K562 (cell line): ENCODE measurements at regions not wholly inside any gene's neighbourhood (a gene's known extent, or its start where the extent isn't known, plus 50 kb on each side); places are given as distances from the start of the nearest gene placed in this dataset.

Experiments used
- BHLHE40 ChIP-seq: IDR thresholded peaks from 2 replicates; pipeline ENCODE4 v1.6.1; 2011; ENCODE audit warnings: low read length, improper control_type of control experiment
- BMI1 ChIP-seq: fragments of 150-350 bp; IDR thresholded peaks from 2 replicates; pipeline ENCODE4 v1.6.1; 2014; ENCODE audit warnings: low read length
- IFI16 ChIP-seq: fragments of 250-450 bp; sonication (Bioruptor Pico); IDR thresholded peaks from 2 replicates; pipeline ENCODE4 v2.1.2; 2022; ENCODE audit warnings: mild to moderate bottlenecking, inconsistent platforms
- NR4A1 ChIP-seq, 2 experiments: fragments of 250-450 bp in 1 of 2; fragments of 450-650 bp in 1 of 2; sonication (Bioruptor Pico) in 1 of 2; IDR thresholded peaks; 2 replicates each; pipeline versions ENCODE4 v1.4.0 to v1.6.1; 2016 to 2020; ENCODE audit warnings: mild to moderate bottlenecking in 2 of 2, missing compliant biosample characterization in 1 of 2, missing genetic modification characterization in 1 of 2, moderate library complexity in 1 of 2
- SMAD3 ChIP-seq: fragments of 450-650 bp; formaldehyde crosslinking; conservative IDR thresholded peaks from 2 replicates; pipeline ENCODE4 v1.4.0; 2020; ENCODE audit warnings: mild to moderate bottlenecking
- ZC3H4 ChIP-seq: sonication (generic); formaldehyde crosslinking; IDR thresholded peaks from 2 replicates; pipeline ENCODE4 v1.9.0; 2021; ENCODE audit warnings: missing genetic modification reagents, borderline replicate concordance
- TF ChIP-seq, protein P1 (sequence below), 2 experiments: fragments of 450-650 bp; IDR thresholded peaks; 2 replicates each; pipeline ENCODE4 v1.6.1; 2016; ENCODE audit warnings: mild to moderate bottlenecking in 2 of 2, borderline replicate concordance in 1 of 2, low read depth in 1 of 2, moderate library complexity in 1 of 2
- TF ChIP-seq, protein P2 (sequence below), 2 experiments: fragments of 200-800 bp in 1 of 2; sonication (Bioruptor generic) in 1 of 2; sonication (generic) in 1 of 2; formaldehyde crosslinking in 1 of 2; IDR thresholded peaks in 1 of 2; conservative IDR thresholded peaks in 1 of 2; 2 replicates each; pipeline versions ENCODE4 v1.5.0 to v1.6.1; 2016 to 2020; ENCODE audit warnings: missing compliant biosample characterization in 1 of 2, missing genetic modification characterization in 1 of 2, missing genetic modification reagents in 1 of 2
- TF ChIP-seq, protein P3 (sequence below): sonication (generic); formaldehyde crosslinking; IDR thresholded peaks from 2 replicates; pipeline ENCODE4 v1.8.0; 2022; ENCODE audit warnings: mild to moderate bottlenecking, missing genetic modification reagents
- TF ChIP-seq, protein P4 (sequence below), 2 experiments: fragments of 450-650 bp in 1 of 2; sonication (generic) in 1 of 2; formaldehyde crosslinking in 1 of 2; IDR thresholded peaks in 1 of 2; conservative IDR thresholded peaks in 1 of 2; 2 replicates each; pipeline versions ENCODE4 v1.6.1 to v1.8.1; 2016 to 2023; ENCODE audit warnings: mild to moderate bottlenecking in 2 of 2, moderate library complexity in 2 of 2, inconsistent platforms in 1 of 2, missing genetic modification reagents in 1 of 2
- TF ChIP-seq, protein P5 (sequence below): fragments of 450-650 bp; formaldehyde crosslinking; IDR thresholded peaks from 2 replicates; pipeline ENCODE4 v1.4.0; 2020; ENCODE audit warnings: mild to moderate bottlenecking, mixed read lengths
- TF ChIP-seq, protein P6 (sequence below): fragments of 250-450 bp; sonication (Bioruptor Pico); IDR thresholded peaks from 2 replicates; pipeline ENCODE4 v1.6.1; 2021; ENCODE audit warnings: mild to moderate bottlenecking

DNA sequence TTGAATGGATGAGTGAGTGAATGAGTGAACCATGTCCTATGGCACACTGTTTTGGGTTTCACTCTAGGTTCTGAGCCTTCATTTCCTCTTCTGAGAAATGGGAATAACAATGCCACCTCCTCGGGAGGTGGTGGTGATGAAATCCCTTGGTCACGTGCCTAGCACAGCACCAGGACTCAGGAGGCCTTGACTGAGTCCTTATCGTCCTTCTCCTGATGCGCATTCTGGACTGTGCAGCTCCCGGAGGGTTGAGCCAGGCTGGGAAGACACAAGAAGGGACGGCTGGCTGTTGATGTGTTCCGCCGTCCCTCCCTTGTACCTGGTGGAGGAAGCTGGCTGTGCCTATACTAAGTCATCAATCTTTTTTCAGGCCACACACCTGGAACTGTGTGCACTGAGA, 437.3 kb downstream of the ZNF521 start (continued):
- TF ChIP-seq, protein P1, sequence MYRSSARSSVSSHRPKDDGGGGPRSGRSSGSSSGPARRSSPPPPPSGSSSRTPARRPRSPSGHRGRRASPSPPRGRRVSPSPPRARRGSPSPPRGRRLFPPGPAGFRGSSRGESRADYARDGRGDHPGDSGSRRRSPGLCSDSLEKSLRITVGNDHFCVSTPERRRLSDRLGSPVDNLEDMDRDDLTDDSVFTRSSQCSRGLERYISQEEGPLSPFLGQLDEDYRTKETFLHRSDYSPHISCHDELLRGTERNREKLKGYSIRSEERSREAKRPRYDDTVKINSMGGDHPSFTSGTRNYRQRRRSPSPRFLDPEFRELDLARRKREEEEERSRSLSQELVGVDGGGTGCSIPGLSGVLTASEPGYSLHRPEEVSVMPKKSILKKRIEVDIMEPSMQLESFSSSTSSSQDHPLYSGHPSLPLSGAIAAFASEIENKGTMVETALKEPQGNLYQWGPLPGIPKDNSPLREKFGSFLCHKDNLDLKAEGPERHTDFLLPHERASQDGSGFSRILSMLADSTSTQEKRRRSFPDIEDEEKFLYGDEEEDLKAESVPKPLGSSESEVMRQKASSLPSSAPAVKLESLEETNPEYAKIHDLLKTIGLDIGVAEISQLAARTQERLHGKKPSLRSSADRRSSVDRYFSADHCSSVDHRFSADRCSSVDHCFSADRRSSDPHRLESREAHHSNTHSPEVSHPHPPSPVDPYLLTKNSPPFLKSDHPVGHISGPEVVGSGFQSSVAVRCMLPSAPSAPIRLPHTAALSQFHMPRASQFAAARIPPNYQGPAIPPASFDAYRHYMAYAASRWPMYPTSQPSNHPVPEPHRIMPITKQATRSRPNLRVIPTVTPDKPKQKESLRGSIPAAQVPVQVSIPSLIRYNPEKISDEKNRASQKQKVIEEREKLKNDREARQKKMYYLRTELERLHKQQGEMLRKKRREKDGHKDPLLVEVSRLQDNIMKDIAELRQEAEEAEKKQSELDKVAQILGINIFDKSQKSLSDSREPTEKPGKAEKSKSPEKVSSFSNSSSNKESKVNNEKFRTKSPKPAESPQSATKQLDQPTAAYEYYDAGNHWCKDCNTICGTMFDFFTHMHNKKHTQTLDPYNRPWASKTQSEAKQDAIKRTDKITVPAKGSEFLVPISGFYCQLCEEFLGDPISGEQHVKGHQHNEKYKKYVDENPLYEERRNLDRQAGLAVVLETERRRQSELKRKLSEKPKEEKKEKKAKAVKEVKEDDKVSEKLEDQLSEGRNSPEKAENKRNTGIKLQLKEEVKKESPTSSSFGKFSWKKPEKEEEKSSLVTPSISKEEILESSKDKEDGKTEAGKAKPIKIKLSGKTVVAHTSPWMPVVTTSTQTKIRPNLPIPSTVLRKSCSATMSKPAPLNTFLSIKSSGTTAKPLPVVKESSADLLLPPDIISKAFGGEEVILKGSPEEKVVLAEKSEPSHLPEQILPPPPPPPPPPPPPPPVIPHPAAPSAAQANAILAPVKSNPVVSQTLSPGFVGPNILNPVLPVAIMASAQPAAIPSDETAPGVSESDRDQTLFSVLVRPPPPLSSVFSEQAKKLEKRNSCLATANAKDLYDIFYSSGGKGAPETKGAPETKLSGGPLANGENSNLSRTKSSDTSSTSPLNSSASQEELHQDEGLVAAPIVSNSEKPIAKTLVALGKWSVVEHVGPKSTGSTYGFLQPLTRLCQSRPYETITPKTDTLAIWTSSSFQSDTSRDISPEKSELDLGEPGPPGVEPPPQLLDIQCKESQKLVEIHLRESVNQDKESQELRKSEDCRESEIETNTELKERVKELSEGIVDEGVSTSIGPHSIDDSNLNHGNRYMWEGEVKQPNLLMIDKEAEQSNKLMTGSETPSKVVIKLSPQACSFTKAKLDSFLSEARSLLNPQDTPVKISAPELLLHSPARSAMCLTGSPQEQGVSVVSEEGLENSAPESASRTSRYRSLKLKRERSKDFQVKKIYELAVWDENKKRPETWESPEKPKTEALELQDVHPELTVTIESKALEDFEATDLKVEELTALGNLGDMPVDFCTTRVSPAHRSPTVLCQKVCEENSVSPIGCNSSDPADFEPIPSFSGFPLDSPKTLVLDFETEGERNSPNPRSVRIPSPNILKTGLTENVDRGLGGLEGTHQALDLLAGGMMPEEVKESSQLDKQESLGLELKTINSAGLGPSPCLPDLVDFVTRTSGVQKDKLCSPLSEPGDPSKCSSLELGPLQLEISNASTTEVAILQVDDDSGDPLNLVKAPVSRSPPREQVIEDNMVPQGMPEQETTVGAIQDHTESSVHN (IDR thresholded peaks at IDR 0.05; ENCODE audit: borderline replicate concordance in 1 of 2, low read depth in 1 of 2), result no peak
- TF ChIP-seq, protein P2, sequence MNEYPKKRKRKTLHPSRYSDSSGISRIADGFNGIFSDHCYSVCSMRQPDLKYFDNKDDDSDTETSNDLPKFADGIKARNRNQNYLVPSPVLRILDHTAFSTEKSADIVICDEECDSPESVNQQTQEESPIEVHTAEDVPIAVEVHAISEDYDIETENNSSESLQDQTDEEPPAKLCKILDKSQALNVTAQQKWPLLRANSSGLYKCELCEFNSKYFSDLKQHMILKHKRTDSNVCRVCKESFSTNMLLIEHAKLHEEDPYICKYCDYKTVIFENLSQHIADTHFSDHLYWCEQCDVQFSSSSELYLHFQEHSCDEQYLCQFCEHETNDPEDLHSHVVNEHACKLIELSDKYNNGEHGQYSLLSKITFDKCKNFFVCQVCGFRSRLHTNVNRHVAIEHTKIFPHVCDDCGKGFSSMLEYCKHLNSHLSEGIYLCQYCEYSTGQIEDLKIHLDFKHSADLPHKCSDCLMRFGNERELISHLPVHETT (CRISPR knock-in tag; conservative IDR thresholded peaks at IDR 0.05 in 1 of 2, IDR thresholded peaks at IDR 0.05 in 1 of 2), result no peak
- no peak for TF ChIP-seq ZC3H4
- TF ChIP-seq, protein P3, sequence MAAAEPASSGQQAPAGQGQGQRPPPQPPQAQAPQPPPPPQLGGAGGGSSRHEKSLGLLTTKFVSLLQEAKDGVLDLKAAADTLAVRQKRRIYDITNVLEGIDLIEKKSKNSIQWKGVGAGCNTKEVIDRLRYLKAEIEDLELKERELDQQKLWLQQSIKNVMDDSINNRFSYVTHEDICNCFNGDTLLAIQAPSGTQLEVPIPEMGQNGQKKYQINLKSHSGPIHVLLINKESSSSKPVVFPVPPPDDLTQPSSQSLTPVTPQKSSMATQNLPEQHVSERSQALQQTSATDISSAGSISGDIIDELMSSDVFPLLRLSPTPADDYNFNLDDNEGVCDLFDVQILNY, result no peak
- TF ChIP-seq, protein P4, sequence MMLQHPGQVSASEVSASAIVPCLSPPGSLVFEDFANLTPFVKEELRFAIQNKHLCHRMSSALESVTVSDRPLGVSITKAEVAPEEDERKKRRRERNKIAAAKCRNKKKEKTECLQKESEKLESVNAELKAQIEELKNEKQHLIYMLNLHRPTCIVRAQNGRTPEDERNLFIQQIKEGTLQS (IDR thresholded peaks at IDR 0.05), result 0 out of 2 replicates have a peak, but pooled peaks have one; percentile 15
- TF ChIP-seq, protein P4 (CRISPR knock-in tag; conservative IDR thresholded peaks at IDR 0.05), result no peak
- TF ChIP-seq SMAD3, result no peak
- no peak for TF ChIP-seq IFI16 (CRISPR knock-in tag)
- TF ChIP-seq BHLHE40, result 0 out of 2 replicates have a peak, but pooled peaks have one; percentile 18
- no peak for TF ChIP-seq NR4A1 (CRISPR knock-in tag; IDR thresholded peaks at IDR 0.05)
- no peak for TF ChIP-seq NR4A1 (tag; IDR thresholded peaks at IDR 0.05)
- TF ChIP-seq, protein P5, sequence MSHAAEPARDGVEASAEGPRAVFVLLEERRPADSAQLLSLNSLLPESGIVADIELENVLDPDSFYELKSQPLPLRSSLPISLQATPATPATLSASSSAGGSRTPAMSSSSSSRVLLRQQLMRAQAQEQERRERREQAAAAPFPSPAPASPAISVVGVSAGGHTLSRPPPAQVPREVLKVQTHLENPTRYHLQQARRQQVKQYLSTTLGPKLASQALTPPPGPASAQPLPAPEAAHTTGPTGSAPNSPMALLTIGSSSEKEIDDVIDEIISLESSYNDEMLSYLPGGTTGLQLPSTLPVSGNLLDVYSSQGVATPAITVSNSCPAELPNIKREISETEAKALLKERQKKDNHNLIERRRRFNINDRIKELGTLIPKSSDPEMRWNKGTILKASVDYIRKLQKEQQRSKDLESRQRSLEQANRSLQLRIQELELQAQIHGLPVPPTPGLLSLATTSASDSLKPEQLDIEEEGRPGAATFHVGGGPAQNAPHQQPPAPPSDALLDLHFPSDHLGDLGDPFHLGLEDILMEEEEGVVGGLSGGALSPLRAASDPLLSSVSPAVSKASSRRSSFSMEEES (CRISPR knock-in tag), result peak; percentile 59
- TF ChIP-seq BMI1, result no peak
- TF ChIP-seq, protein P6, sequence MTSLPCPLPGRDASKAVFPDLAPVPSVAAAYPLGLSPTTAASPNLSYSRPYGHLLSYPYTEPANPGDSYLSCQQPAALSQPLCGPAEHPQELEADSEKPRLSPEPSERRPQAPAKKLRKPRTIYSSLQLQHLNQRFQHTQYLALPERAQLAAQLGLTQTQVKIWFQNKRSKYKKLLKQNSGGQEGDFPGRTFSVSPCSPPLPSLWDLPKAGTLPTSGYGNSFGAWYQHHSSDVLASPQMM (CRISPR knock-in tag), result no peak
